COLO668 (cell line): ENCODE measurements at regions not wholly inside any gene's neighbourhood (a gene's known extent, or its start where the extent isn't known, plus 50 kb on each side); places are given as distances from the start of the nearest gene placed in this dataset.

Source experiments
- DNase-seq: peaks from one replicate; lab custom pipeline; 2025; ENCODE audit not compliant: unreplicated experiment; lab: John Stamatoyannopoulos, UW

DNA sequence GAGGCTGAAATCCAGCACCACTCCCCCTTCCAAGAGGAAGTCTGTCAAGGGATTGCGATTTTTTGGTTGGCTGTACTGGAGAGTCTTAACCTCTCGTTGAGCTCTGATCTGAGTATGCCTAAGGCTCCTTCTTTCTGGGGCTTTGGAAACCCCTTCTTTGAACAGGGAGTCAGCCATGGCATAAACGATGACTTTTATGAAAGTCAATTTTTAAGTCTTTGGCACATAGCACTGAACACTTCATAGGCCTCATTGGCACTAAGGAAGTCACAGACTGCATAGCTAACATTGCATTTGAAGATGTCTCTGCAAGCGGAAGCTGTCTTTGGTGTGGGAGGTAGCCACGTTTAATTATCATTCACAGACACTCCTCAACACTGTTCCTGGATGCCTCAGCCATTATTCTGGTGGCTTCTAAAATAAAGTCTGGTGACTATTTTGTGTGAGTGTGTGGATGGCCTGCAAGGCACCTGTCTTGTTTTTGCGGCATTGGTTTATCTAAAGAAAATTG, 148.2 kb upstream of the NCK2 start:
- no peak for DNase-seq

GRCh38 chr2:105595536-105595935, 149.2 kb upstream of the NCK2 start:
- peak; percentile 59 for DNase-seq

DNA sequence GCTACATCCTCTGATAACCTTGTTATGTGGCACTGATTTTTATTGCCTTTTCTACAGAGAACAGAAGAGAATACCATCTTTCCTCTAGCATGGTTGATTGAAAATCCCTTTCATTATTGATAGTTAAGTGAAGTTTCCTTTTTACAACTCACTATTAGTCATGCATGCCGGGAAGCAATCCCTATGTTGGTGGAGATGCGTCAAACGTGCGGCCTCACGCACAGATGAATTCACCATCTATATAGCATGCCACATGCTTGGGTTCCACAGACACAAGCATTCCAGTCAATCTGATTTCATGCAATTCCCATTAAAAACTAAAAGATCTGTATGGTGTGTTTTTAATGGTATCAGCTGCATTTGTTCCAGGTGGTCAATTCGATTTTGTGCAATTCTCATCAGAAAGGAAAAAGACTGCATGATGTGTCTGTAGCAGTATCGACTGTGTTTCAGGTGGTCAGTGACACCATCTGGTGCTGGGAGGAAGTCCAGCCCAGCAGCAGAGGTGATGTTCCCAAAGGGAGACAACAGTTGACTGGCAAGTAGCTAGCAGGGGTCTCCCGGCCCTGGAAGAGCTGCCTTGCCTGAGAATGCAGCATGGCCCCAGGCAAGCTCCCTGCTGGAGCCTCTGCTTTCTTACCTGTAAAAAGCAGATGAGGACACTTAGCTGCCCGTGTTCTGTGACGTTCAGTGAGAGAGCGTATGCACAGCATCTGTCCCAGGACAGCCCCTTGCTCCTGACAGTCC, 151.3 kb upstream of the NCK2 start:
- DNase-seq, result no peak

- DNase-seq, result no peak
Observed at GRCh38 chr2:105592288-105592687, 152.4 kb upstream of the NCK2 start.

- DNase-seq, result peak; percentile 20
Observed at GRCh38 chr2:105590780-105591660, 153.7 kb upstream of the NCK2 start.

GRCh38 chr2:105588581-105588980, 156.1 kb upstream of the NCK2 start:
- no peak for DNase-seq

GRCh38 chr2:105587637-105588036, 157.1 kb upstream of the NCK2 start:
- DNase-seq, result no peak

DNA sequence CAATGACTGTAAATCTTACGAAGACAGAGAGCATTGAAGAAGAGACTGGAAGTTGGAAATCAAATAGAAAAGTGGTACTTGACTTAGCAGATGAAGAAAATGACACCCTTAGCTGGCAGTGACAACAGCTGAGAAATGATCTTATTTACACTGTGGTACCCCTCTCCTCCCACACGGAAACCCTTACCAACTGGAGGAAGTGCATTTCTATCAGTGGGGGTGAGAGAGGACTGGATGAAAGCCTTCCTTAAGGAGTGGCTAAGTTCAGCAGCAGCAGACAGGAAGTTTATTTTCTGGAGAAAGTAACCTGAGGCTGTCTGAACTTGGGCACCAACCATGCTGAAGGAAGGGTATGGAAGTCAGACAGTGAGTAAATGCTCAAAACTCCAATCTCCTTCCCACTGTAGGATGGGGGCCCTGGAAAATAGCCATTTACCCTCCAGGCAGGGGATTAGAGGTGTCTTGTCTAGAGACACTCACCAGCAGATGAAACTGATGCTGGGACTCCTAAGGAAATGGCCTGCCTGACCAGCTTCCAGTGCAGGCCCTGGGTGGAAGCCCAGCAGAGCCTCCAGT, 160.2 kb upstream of the NCK2 start:
- DNase-seq, result no peak

DNA sequence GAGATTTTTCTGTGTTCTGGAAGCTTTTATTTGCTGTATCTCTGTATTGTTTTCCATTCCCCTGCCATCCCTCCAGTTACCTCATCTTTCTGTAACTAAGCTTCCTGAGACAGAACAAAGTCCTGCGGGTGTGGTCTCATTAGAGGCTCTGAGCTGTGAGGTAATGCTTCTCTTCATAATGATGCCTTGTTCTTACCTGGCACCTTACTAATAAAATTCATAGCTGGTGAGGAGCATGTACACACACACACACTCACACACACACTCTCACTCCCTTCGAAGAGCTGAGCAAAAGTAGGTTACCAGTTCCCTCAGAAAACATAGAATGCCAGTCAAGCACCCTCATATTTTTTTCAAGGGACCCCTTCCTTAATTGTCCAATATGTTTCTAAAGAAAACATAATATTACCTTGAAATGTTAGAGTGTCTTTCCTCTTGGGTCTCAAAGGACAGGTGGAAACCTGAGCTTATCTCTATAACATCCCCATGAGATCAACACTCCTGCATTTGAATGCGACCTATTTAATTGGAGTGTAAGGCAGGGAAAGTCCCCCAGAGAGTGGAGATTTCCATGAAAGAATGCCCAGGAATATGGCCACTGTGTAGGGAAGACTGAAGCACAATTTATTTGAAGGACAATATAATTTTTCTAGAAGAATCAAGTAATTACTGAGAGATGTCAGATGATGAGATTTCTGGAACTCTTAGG, 161.6 kb upstream of the NCK2 start:
- peak; percentile 46 for DNase-seq

DNA sequence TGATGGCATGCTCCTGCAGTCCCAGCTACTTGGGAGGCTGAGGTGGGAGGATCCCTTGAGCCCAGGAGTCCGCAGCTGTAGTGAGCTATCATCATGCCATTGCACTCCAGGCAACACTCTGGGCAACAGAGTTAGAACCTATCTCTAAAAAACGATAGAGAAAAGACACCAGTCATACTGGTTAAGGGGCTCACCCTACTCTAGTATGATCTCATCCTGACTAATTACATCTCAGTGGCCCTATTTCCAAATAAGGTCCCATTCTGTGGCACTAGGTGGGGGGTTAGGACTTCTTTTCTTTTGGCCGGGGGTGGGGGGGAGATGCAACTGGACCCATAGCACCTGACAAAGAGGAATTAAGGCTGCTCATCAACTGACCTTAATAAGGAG, 163.2 kb upstream of the NCK2 start:
- DNase-seq, result no peak

GRCh38 chr2:105580870-105581554, 163.7 kb upstream of the NCK2 start:
- no peak for DNase-seq

DNA sequence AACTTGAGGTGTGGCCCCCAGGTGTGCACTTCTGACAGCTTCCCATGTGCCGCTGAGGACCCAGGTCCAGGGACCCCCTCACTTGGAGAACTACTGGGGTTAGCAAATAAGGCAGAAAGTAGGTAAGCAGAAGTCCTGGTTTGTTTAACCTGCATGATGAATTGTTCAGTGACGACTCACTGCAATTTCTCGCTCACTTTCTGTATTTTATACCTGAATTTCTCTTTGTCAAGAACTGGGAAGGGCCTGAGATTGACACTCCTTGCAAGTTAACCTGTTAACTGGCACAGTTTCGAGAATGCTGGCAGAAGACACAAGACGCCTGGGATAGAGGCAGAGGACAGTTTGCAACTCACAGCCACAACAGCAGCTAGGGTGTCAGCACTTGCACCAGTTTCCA, 164.5 kb upstream of the NCK2 start:
- no peak for DNase-seq

GRCh38 chr2:105578166-105578565, 166.5 kb upstream of the NCK2 start:
- DNase-seq, result peak; percentile 51

DNA sequence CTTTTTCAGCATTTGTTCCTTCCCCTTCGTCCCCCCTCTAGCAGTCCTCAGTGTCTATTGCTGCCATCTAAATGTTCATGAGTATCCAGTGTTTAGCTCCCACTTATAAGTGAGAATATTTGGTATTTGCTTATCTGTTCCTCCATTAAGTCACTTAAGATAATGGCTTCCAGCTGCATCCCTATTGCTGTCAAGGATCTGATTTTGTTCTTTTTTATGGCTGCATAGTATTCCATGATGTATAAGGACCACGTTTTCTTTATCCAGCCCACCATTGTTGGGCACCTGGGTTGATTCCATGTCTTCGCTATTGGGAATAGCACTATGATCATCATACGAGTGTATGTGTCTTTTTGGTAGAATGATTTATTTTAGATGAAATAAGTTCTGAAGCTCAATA, 166.9 kb upstream of the NCK2 start:
- DNase-seq, result no peak

DNA sequence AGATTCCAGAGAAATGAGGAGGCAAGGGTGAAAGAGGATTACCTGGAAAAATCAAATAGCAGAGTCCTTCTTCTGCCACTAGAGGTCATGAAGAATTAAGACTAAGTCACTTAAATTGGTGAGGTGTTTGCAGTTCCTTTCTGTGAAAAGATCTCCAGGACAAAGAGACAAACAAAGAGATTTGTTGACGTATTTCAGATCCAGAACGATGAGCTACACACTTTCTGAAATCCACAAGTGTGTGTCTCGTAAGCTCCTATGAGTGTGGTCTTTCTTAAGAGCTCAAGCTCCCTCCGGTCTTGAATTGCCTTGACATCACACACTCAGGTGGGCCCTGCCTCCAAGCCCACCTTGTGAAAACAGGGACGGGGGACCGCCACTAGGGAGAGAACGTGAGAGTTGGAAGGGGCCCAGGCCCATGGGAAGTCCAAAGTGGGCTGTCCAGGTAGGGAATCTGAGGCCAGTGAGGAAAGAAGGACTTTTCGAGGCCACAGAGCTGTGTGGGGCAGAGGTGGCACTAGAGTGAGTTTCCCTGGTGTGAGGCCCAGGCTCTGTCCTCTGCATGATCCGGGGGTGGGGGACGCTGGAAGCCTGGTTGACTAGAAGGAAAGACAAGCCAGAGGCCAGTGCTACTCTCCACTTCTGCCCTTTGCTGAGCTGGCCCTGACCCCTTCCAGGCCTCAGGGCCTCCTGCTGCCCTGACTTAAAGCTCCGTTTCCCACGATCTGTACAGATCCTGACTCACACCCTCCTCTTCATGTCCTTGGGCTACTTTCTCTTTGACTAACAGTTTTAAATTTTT, 168.1 kb upstream of the NCK2 start:
- DNase-seq, result no peak

- no peak for DNase-seq
Observed at GRCh38 chr2:105576050-105576439, 168.7 kb upstream of the NCK2 start.

DNA sequence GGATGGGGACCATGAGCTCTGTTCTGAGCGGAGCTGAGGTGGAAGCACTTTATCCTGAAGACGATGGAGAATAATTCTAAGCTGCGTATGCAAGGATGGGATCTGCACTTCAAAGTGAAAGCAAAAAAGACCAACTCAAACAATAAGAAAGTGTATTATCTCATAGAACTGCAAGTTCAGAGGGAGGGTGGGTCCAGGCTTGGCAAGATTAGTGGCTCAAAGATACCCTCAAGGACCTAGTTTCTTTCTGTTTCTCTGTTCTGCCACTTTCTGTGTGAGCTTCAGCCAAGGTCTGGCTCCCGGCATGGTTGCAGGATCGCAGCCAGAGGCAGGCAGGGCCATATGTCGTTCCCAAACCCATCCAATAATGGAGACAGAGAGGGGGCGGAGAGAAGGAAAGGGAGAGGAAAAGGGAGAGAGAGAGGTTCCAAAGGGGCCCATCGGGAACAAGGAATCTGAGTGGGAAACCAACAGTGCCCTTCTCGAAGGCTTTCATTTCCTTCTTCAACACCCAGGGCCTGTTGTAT, 169.2 kb upstream of the NCK2 start:
- no peak for DNase-seq

- DNase-seq, result no peak
Observed at GRCh38 chr2:105574796-105575344, 169.8 kb upstream of the NCK2 start.
